ENCODE measurements at regions not wholly inside any gene's neighbourhood (a gene's known extent, or its start where the extent isn't known, plus 50 kb on each side); places are given as distances from the start of the nearest gene placed in this dataset.

DNA sequence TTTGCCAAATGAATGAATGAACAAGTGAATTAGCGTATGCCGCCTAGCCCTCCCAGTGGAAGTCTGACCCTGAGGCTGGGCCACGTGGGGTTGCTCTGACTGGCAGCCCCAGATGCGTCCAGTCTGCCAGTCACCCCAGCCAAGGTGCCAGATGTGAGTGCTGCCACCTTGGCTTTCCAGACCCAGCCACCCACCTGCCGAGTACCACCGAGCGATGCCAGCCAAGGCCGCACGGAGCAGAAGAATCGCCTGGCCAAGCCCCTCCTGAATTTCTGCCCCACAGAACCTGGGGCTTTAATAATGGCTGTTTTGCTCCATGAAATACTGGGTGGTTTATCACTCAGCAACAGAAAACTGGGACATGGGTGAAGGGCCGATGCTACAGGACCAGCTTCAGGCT lies 59.3 kb downstream of the ADRA2C start:
- WGBS (ENCODE audit: insufficient coverage): 97% methylated on average over 10 of the region's 11 CpGs
- no peak overlapping the region for H3K4me3 Mint-ChIP-seq
- no peak overlapping the region for H3K27ac Mint-ChIP-seq
- Histone ChIP-seq H3K4me1 (ENCODE audit: control insufficient read depth in 1 of 2, insufficient read depth in 2 of 2, low read length in 2 of 2) (no peaks in the 10 kb centered on the region), H3K9ac (ENCODE audit: insufficient read depth, low read length, poor library complexity, severe bottlenecking) (no peak overlapping the region), H3K4me2 (replicated peaks; ENCODE audit: extremely low read depth, low read length, poor library complexity, severe bottlenecking) (no peak overlapping the region), H3K9me3 (replicated peaks in 1 of 2; ENCODE audit: control insufficient read depth in 1 of 2, insufficient read depth in 1 of 2, low read length in 2 of 2) (no peaks in the 10 kb centered on the region), H3K4me3 (replicated peaks in 1 of 3; ENCODE audit: low read depth in 2 of 3, low read length in 3 of 3) (no peak overlapping the region), H3K36me3 (replicated peaks in 1 of 2; ENCODE audit: control insufficient read depth in 1 of 2, insufficient read depth in 2 of 2, low read length in 2 of 2) (no peaks in the 10 kb centered on the region), H2AFZ (ENCODE audit: insufficient read depth, low read depth, low read length, poor library complexity, severe bottlenecking) (no peak overlapping the region), H4K20me1 (ENCODE audit: insufficient read depth, low read length) (no peaks in the 10 kb centered on the region), H3K79me2 (ENCODE audit: insufficient read depth, low read length) (no peaks in the 10 kb centered on the region), H3K27me3 (ENCODE audit: control insufficient read depth in 2 of 2, insufficient read depth in 2 of 2, low read length in 2 of 2) (no peaks in the 10 kb centered on the region), H3K27ac (ENCODE audit: low read depth in 1 of 2, low read length in 2 of 2) (no peak overlapping the region)
- no peaks in the 10 kb centered on the region for H3K36me3 Mint-ChIP-seq
- TF ChIP-seq, protein P1, sequence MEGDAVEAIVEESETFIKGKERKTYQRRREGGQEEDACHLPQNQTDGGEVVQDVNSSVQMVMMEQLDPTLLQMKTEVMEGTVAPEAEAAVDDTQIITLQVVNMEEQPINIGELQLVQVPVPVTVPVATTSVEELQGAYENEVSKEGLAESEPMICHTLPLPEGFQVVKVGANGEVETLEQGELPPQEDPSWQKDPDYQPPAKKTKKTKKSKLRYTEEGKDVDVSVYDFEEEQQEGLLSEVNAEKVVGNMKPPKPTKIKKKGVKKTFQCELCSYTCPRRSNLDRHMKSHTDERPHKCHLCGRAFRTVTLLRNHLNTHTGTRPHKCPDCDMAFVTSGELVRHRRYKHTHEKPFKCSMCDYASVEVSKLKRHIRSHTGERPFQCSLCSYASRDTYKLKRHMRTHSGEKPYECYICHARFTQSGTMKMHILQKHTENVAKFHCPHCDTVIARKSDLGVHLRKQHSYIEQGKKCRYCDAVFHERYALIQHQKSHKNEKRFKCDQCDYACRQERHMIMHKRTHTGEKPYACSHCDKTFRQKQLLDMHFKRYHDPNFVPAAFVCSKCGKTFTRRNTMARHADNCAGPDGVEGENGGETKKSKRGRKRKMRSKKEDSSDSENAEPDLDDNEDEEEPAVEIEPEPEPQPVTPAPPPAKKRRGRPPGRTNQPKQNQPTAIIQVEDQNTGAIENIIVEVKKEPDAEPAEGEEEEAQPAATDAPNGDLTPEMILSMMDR (IDR thresholded peaks at IDR 0.05): no peak
- peaks cover 4 to 8% (median 5%) of the 10 kb centered on the region in 3 donors for H3K27me3 Mint-ChIP-seq (ENCODE audit: low read depth in 3 of 3)
- intact Hi-C loops (cut with micrococcal nuclease): no loop called here
- H3K9me3 Mint-ChIP-seq: no peaks in the 10 kb centered on the region
- no peaks in the 10 kb centered on the region for H3K4me1 Mint-ChIP-seq
- no peak for DNase-seq

DNA sequence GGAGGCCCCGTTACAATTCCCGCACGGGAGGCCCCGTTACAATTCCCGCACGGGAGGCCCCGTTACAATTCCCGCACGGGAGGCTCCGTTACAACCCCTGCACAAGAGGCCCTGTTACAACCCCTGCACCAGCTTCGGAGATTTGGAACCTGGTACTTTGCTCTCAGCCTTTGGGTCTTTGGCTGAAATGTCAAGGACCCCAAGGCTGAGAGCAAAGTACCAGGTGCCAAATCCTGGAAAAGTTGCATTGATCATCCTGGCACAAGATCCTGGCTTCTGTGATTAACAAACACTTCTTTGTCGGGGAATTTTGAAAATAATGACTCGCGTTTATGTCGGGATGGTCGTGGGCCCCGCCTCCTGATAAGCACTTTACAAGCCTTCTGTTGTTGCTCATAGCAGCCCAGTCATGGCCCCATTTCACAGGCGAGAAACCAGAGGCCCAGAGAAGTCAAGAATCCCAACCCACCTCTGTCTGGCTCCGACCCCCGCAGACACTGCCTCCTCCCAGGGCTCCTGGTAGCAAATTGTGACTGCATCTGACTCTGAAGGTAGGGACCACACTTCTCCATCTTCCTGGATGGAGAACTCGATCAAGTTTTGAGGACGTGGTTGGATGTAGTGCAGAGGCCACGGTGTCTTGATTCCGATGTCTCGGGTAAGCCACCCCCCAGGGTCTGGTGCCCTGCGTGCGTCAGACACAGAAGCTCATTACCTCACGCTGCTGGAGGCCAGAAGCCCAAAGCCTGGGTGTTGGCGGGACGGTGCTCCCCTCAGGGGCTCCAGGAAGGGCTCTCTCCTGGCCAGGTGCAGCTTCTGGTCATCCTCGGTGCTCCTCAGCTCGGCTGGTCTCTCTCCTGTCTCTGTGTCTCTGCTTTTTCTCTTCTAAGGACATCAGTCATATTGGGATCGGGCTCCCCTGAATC lies 60.3 kb downstream of the ADRA2C start:
- Histone ChIP-seq H3K36me3 (replicated peaks in 1 of 2; ENCODE audit: control insufficient read depth in 1 of 2, insufficient read depth in 2 of 2, low read length in 2 of 2) (no peaks in the 10 kb centered on the region), H3K27ac (ENCODE audit: low read depth in 1 of 2, low read length in 2 of 2) (no peak overlapping the region), H3K4me1 (ENCODE audit: control insufficient read depth in 1 of 2, insufficient read depth in 2 of 2, low read length in 2 of 2) (no peaks in the 10 kb centered on the region), H2AFZ (ENCODE audit: insufficient read depth, low read depth, low read length, poor library complexity, severe bottlenecking) (no peak overlapping the region), H3K79me2 (ENCODE audit: insufficient read depth, low read length) (no peaks in the 10 kb centered on the region), H3K4me2 (replicated peaks; ENCODE audit: extremely low read depth, low read length, poor library complexity, severe bottlenecking) (no peak overlapping the region), H3K4me3 (replicated peaks in 1 of 3; ENCODE audit: low read depth in 2 of 3, low read length in 3 of 3) (no peak overlapping the region), H3K27me3 (ENCODE audit: control insufficient read depth in 2 of 2, insufficient read depth in 2 of 2, low read length in 2 of 2) (no peaks in the 10 kb centered on the region), H4K20me1 (ENCODE audit: insufficient read depth, low read length) (no peaks in the 10 kb centered on the region), H3K9ac (ENCODE audit: insufficient read depth, low read length, poor library complexity, severe bottlenecking) (no peak overlapping the region), H3K9me3 (replicated peaks in 1 of 2; ENCODE audit: control insufficient read depth in 1 of 2, insufficient read depth in 1 of 2, low read length in 2 of 2) (no peaks in the 10 kb centered on the region)
- DNase-seq: no peak
- Mint-ChIP-seq H3K27ac (no peak overlapping the region), H3K4me3 (no peak overlapping the region), H3K4me1 (no peaks in the 10 kb centered on the region), H3K27me3 (ENCODE audit: low read depth in 3 of 3) (peaks cover 4 to 6% (median 5%) of the 10 kb centered on the region in 3 donors), H3K9me3 (no peaks in the 10 kb centered on the region), H3K36me3 (no peaks in the 10 kb centered on the region)
- intact Hi-C loops (cut with micrococcal nuclease): no loop called here
- 95% methylated on average over 24 of the region's 33 CpGs for WGBS (ENCODE audit: insufficient coverage)
- TF ChIP-seq, protein P1 (IDR thresholded peaks at IDR 0.05): no peak
